HG03097 (cell line): ENCODE measurements at regions not wholly inside any gene's neighbourhood (a gene's known extent, or its start where the extent isn't known, plus 50 kb on each side); places are given as distances from the start of the nearest gene placed in this dataset.
A peak's percentile ranks its signal among the peaks of the same experiment; 100 is the strongest.

Source experiments
- ATAC-seq: cut with Tn5 transposase; IDR thresholded peaks from one replicate; pipeline ENCODE4 v1.9.1; 2021; ENCODE audit not compliant: unreplicated experiment, low FRiP score

- ATAC-seq, result peak; percentile 72
Measured at GRCh38 chr6:105992315-105992961, 93.7 kb upstream of the PRDM1 start.

- ATAC-seq, result peak; percentile 29
Measured at GRCh38 chr6:105991561-105992314, 94.4 kb upstream of the PRDM1 start.

DNA sequence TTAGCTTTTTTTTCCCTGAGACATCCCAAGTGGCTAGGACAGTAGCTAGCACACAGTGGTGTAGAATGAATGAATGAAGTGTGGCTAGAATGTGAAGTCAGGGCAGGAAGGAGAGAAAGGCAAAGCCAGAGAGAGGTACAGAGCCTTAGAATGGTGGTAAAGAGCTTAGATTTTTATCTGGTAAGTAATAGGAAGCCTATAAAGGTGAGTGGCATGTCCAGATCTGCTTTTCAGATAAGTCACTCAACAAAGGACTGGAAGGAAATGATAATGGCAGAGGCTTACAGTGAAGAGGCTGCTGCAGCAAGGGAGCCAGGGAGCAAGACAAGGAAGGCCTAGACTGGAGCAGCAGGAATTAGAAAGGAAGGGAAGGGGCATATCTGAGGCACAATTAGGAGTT, 96.0 kb upstream of the PRDM1 start:
- no peak for ATAC-seq

DNA sequence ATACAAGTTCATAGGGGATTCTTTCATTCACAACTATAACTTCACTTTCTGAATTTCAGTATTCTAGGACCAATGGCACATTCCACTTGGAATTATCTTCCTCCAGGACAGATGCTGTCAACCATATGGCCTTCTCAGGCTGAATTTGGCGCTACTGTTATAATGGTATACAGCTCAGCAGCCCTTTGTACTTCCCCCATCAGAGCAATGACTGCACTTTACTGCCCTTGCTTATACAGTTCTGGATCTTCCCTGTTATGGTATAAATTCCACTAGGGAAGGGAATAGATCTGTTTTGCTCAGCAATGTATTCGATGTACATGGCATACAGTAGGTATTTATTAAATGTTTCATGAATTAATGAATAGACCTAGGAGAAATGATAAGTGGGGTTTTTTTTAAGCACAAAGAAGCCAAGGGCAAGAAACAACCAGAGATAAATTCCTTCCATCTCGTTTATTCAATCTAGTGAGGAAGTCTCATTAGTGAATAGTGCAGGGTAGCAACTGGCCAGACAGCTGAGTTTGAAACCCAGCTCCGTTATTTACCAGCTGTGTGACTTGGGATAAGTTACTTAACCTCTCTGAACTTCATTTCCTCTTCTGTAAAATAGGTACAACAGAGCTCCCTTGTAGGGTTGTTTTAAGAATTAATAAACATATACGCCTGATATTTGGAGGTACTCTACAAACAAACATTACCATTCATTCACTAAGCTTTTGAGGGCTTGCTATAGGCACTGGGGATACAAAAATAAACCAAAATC, 97.1 kb upstream of the PRDM1 start:
- ATAC-seq, result no peak

GRCh38 chr6:105988321-105988720, 97.8 kb upstream of the PRDM1 start:
- no peak for ATAC-seq

DNA sequence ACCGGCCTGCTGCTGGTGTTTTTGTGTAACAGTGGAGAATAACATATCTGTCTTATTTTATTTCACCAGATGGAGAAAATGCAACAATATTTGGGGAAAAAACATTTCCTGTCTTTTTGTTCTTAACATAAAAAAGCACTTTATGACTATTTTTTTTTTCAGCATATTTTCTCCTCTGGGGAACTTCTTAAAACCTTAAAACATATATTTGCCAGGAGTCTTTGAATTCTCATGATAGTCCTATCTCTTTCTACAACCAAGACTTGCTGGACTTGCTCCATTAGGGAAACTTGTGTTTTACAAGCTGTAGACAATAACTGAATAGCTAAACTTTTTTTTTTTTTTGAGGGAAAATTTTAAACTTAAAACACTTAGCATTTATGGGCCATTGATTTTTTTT, 98.6 kb upstream of the PRDM1 start:
- ATAC-seq, result no peak

GRCh38 chr6:105986998-105987397, 99.1 kb upstream of the PRDM1 start:
- no peak for ATAC-seq

GRCh38 chr6:105985816-105986632, 100.1 kb upstream of the PRDM1 start:
- ATAC-seq, result no peak

DNA sequence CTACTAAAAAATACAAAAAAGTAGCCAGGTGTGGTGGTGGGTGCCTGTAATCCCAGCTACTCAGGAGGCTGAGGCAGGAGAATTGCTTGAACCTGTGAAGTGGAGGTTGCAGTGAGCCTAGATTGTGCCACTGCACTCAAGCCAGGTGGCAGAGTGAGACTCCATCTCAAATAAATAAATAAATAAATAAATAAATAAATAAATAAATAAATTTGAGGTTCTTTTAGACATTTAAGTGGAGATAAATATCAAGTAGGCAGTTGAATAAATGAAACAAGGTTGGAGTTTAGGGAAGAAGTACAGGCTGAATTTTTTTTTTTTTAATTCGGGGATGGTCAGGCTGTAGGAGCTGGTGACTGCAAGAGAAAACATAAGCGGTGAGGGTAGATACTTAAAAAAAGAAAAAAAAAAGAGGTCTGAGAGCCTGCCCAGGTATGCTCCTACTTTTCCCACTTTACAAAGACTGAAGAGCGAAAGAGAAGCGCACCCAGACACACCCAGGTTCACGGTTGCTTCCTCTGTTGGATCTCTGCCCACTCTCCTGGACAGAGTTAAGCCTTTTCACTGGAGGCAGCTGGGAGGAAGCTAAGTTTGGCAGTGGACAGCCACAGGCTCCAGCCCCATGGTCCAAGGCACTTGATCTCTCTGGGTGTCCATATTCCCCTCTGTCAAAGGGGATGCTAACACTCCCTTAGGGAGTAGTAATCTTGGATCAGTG, 100.9 kb upstream of the PRDM1 start:
- no peak for ATAC-seq

DNA sequence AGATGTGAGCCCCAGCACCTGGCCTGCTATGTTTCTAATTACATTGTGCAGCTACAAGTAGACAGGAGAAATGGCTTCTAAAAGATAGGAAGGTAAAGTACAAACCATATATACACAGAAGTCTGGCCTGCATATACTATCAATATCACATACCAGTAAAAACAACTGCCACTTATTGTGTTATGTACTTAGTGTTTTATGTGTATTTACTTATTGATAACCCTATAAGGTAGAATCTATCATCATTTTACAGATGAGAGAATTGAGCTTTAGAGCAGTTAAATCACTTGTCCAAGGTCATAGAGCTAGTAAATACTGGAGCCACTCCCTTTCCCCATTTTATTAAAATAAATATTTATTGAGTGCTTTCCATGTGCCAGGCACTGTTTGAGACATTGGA, 102.4 kb upstream of the PRDM1 start:
- ATAC-seq, result no peak

DNA sequence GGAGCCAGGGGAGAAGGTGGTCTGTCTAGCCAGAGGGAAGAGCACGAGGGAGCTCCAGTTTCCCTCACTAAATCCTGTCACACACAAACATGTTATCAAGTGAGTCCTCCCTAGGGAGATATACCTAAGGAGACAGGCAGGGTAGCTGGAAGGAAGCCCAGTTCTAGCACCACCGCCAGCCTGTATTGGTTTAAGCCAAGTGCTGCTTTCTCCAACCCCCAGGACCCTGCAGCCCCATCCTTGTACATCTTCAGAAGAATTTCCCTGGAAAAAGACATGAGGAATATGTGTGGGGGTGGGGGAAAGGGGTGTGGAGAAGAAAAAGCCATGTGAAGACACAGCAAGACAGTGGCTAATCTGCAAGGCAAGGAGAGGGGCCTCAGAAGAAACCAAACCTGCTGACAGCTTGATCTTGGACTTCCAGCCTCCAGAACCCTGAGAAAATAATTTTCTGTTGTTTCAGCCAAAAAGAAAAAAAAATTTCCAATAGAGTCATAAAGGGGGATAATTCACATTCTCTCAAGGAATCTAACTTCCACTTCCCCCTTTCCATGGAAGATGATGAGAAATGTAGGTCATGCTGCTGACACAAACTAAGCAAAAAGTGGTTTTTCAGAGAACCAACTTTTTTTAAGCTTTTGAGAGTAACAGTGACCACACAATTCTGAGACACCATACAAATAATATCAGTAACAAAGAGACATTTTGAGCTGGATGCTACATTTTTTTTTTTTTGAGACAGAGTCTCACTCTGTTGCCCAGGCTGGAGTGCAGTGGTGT, 103.2 kb upstream of the PRDM1 start:
- no peak for ATAC-seq

DNA sequence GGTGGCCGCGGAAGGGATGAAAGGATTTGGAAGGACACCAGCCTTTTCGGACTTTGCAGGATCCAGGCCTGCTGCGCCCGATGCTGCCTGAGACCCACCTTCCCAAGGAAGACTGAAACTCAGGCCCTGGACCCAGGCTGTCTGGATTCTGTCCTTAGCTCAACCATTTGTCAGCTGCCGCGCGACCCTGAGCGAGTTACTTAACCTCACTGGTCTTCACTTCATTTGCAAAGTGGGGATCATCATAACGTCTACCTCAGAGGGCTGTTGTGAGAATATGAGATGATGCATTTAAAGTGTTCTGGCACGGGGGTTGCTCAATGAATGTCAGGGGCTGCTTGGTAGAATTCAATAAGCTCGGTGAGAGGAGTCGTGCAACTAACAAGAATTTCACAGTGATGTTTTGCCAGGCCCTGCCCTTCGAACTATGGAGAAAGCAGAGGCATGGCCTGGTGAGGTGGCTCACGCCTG, 104.2 kb upstream of the PRDM1 start:
- ATAC-seq, result no peak

DNA sequence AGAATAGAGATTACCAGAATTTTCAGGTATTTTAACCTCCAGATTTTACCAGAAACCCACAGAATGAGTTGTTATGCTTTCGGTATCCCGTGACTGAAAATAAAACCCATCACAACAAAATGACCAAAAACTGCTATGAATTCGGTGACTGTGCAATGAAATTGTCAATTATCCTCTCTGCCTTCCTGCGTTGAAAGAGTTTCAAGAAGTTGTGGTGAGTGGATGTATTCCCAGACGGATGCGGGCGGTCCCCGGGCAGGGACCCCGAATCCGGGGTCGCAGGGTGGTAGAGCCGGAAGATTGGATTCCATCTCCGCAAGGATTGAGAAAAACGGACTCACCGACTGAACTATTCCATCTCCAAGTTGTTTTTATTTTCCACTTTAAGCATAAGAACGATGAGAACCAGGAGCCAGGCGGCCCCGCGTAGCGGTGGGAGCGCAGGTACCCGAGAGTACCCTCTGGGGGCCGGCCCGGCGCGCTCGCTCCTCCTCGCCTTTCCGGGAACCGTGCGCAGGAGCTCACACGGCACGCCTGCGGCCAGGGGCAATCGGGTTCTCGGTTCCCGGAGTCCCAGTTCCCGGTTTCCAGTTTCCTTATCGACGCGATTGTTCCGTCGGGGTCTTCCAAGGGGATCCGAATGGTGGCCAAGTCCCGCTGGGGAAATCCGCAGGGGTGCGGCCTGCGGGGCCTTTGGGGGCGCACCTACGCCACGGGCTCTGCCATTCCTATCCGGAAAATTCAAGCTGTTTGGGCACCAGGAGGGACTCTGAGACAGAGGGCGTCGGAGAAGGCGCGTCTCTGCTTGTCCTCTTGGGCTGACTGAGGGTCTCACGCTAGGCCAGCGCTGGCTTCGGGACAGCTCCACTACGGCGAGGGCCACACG, 104.9 kb upstream of the PRDM1 start:
- no peak for ATAC-seq

DNA sequence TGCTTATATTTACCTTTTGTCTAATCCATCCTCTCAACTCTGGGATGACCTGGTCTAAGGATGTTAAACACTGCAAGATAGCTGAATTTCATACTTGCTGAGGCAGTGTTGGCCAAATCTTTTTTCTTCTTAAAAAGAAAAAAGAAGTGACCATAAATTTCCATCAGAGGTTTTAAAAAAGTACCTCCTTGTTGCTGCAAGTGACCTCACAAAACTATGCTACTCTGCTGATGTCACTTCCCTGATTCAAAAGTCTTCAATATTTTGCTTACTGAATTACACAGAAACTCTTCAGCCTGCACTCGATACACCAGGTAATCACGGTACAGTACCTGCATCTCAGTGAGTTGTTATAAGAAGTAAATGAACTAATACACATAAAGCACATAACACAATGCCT, 107.2 kb upstream of the PRDM1 start:
- no peak for ATAC-seq

- no peak for ATAC-seq
Measured at GRCh38 chr6:105977934-105978504, 108.1 kb upstream of the PRDM1 start.

GRCh38 chr6:105974986-105975385, 111.2 kb upstream of the PRDM1 start:
- ATAC-seq, result no peak

- ATAC-seq, result no peak
Measured at GRCh38 chr6:105972440-105972839, 113.7 kb upstream of the PRDM1 start.
